Right atrium auricular region (tissue), 2 donors: ENCODE measurements at regions not wholly inside any gene's neighbourhood (a gene's known extent, or its start where the extent isn't known, plus 50 kb on each side); places are given as distances from the start of the nearest gene placed in this dataset.

Source experiments
- DNase-seq: peaks from one replicate; pipeline ENCODE4 v3.0.0-alpha.2; 2019; ENCODE audit warnings: low spot score
- H3K27ac ChIP-seq, 2 donors: fragments of 200-600 bp; sonication (generic); 1 replicate in 1 of 2; 2 replicates in 1 of 2; pipeline ENCODE4 v1.5.1; 2016 to 2019
- H3K27me3 ChIP-seq, 2 donors: fragments of 200-600 bp; sonication (generic); one replicate each; pipeline versions ENCODE4 v1.5.1 to v1.6.0; 2017 to 2019
- H3K36me3 ChIP-seq: fragments of 200-600 bp; sonication (generic); one replicate; pipeline ENCODE4 v1.5.1; 2016
- H3K4me1 ChIP-seq, 2 donors: fragments of 200-600 bp; sonication (generic); one replicate each; pipeline versions ENCODE4 v1.5.1 to v1.6.0; 2017 to 2019
- H3K4me3 ChIP-seq, 2 donors: fragments of 200-600 bp; sonication (generic); 1 replicate in 1 of 2; 2 replicates in 1 of 2; pipeline ENCODE4 v1.5.1; 2017 to 2019; ENCODE audit warnings: mild to moderate bottlenecking in 1 of 2, moderate library complexity in 1 of 2
- H3K9me3 ChIP-seq, 2 donors: fragments of 200-600 bp; sonication (generic); one replicate each; pipeline ENCODE4 v1.5.1; 2019
- TF ChIP-seq, protein P1 (sequence below), 2 donors: fragments of 200-600 bp; sonication (generic); IDR thresholded peaks; one replicate each; pipeline ENCODE4 v1.5.1; 2019; ENCODE audit warnings: antibody characterized with exemption in 2 of 2

DNA sequence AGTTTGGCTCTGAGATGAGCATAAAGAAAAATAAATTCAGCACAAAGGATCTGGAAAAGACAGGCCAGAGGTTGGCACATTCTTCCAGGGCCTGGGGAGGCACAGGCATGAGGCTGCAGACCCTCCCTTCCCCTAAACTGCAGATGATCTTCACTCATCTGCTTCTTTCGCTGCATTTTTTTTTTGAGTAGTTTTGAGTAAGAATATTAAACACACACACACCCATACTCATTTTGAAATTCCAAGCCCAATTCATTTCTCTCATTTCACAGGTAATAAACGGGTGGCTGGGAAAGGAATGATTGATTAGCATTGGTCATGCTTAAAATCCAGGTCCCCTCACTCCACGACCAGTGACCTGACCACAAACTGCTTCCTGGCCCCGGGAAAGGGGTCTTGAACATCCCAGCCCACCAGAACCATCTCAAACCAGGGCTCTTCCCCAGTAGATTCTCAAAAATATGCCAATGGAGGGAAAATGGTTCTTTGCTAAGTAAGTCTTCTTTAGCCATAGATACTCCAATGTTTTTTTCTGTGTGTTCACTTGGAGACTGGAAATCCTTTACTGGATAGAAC is 219.6 kb downstream of the ANAPC1 start:
- Histone ChIP-seq H3K36me3 (no peaks in the 10 kb centered on the region), H3K9me3 (no peaks in the 10 kb centered on the region), H3K4me1 (peaks cover 0 to 13% of the 10 kb centered on the region in 2 donors), H3K27me3 (no peaks in the 10 kb centered on the region), H3K4me3 (no peak overlapping the region), H3K27ac (no peak overlapping the region)
- DNase-seq, result no peak
- TF ChIP-seq, protein P1, sequence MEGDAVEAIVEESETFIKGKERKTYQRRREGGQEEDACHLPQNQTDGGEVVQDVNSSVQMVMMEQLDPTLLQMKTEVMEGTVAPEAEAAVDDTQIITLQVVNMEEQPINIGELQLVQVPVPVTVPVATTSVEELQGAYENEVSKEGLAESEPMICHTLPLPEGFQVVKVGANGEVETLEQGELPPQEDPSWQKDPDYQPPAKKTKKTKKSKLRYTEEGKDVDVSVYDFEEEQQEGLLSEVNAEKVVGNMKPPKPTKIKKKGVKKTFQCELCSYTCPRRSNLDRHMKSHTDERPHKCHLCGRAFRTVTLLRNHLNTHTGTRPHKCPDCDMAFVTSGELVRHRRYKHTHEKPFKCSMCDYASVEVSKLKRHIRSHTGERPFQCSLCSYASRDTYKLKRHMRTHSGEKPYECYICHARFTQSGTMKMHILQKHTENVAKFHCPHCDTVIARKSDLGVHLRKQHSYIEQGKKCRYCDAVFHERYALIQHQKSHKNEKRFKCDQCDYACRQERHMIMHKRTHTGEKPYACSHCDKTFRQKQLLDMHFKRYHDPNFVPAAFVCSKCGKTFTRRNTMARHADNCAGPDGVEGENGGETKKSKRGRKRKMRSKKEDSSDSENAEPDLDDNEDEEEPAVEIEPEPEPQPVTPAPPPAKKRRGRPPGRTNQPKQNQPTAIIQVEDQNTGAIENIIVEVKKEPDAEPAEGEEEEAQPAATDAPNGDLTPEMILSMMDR (IDR thresholded peaks at IDR 0.05), result no peak

DNA sequence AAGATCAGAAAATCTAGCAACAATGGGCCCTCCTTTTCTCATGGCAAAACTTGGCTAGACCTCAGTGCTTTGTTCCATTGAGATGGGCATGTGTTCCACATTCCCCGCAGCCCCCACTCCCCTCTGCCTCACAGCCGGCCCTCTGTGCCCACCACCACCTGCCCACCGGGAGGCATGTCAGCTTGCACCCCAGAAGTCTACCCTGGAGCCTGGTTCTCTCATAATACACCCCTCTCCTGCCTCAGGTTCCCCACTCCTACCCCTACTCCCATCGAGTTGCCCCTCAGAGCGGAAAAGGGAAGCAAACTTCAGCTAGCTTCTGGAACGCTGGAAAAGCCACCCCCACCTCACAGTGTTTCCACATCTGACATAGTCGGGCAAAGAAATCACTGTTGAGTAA is 219.0 kb downstream of the ANAPC1 start:
- H3K4me1 ChIP-seq, result peaks cover 0 to 7% of the 10 kb centered on the region in 2 donors
- H3K27me3 ChIP-seq, result no peaks in the 10 kb centered on the region
- DNase-seq, result no peak
- H3K4me3 ChIP-seq, result no peak overlapping the region
- TF ChIP-seq, protein P1 (IDR thresholded peaks at IDR 0.05), result no peak
- H3K36me3 ChIP-seq, result no peaks in the 10 kb centered on the region
- no peaks in the 10 kb centered on the region for H3K9me3 ChIP-seq
- no peak overlapping the region for H3K27ac ChIP-seq

DNA sequence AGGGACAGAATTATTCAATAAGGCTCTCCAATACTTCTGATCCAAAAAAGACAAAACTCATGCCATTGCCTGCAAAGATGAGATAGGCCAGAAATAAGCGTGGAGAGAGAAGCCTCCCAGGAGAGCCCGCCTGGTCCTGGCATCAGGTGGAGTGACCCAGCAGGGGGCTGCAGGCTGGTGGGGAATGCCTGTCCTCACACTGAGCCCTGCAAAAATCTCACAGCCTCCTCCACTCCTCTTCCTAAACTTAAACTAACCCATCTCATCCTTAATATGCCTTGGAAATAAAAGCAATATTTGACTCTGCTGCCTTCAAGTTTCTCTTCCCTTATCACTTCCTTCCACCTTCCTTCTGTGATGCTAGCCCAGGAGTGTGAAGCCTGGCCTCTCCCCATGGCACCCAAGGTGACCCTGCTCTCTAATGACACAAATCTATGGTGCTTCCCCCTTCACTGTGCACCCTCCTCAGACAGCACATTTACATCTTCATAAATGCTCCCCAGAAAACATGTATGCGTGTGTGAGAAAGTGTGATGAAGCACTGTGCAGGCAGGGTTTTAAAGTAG is 218.4 kb downstream of the ANAPC1 start:
- no peak for DNase-seq
- Histone ChIP-seq H3K4me3 (no peak overlapping the region), H3K36me3 (no peaks in the 10 kb centered on the region), H3K27ac (no peak overlapping the region), H3K4me1 (peaks cover 0 to 7% of the 10 kb centered on the region in 2 donors), H3K9me3 (no peaks in the 10 kb centered on the region), H3K27me3 (no peaks in the 10 kb centered on the region)
- TF ChIP-seq, protein P1 (IDR thresholded peaks at IDR 0.05), result no peak

DNA sequence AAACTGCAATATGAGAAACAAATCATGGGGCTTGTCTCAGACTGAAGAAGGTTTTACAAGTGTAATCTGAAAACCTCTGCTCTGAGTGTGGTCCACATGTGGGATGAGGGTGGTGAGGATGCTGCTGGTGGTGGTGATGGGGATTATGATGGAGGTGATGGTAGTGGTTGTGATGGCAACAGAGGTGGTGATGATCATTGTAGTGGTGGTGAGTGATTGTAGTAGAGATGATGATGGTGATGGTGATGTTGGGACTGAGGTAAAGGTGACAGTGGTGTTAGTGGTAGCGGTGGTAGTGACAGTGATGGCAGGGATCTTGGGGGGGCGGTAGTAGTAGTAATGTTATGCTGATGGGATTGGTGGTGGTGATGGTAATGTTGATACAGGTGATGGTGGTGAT is 217.8 kb downstream of the ANAPC1 start:
- H3K4me3 ChIP-seq, result no peak overlapping the region
- H3K4me1 ChIP-seq, result peaks cover 0 to 7% of the 10 kb centered on the region in 2 donors
- no peak for DNase-seq
- H3K27me3 ChIP-seq, result no peaks in the 10 kb centered on the region
- H3K9me3 ChIP-seq, result no peaks in the 10 kb centered on the region
- no peak overlapping the region for H3K27ac ChIP-seq
- TF ChIP-seq, protein P1 (IDR thresholded peaks at IDR 0.05), result no peak
- no peaks in the 10 kb centered on the region for H3K36me3 ChIP-seq

GRCh38 chr2:111667001-111667400 is 217.0 kb downstream of the ANAPC1 start:
- Histone ChIP-seq H3K36me3 (no peaks in the 10 kb centered on the region), H3K9me3 (no peaks in the 10 kb centered on the region), H3K27me3 (no peaks in the 10 kb centered on the region), H3K4me3 (no peak overlapping the region), H3K4me1 (peaks cover 0 to 7% of the 10 kb centered on the region in 2 donors), H3K27ac (no peak overlapping the region)
- TF ChIP-seq, protein P1 (IDR thresholded peaks at IDR 0.05), result no peak
- DNase-seq, result peak; percentile 9
